MCF 10A (cell line): ENCODE measurements at regions not wholly inside any gene's neighbourhood (a gene's known extent, or its start where the extent isn't known, plus 50 kb on each side); places are given as distances from the start of the nearest gene placed in this dataset.
"Not testable (repeated sequence)": the region's sequence is repeated elsewhere in the genome, so short reads cannot be mapped to it uniquely, and the experiment has no call there.

ENCODE experiments used
- BruUV-seq: library from RNA; stranded (reverse); fragments of 400-500 nt; replicated peaks from 2 replicates; lab custom pipeline; 2021; lab: Mats Ljungman, UMichigan
- CTCF ChIA-PET: fragments of 300-600 bp; sonication (Branson Sonifier 250); formaldehyde crosslinking; extraction: SDS; loops from one replicate; lab custom pipeline; 2021; ENCODE audit warnings: antibody characterized with exemption, inconsistent platforms; lab: Yijun Ruan, JAX
- POLR2A ChIA-PET: fragments of 300-600, 350-650 bp; sonication (Branson Sonifier 250); formaldehyde crosslinking; extraction: SDS; loops from one replicate; lab custom pipeline; 2020; ENCODE audit warnings: antibody characterized with exemption, inconsistent platforms; lab: Yijun Ruan, JAX
- DNase-seq: peaks from one replicate; pipeline ENCODE4 v3.0.0-alpha.2; 2018; ENCODE audit not compliant: unreplicated experiment
- H3K27ac Mint-ChIP-seq: one replicate; pipeline ENCODE4 v1.8.0; 2022; ENCODE audit warnings: mild to moderate bottlenecking, low read depth, mixed read lengths; ENCODE audit not compliant: unreplicated experiment
- H3K27me3 Mint-ChIP-seq: one replicate; pipeline ENCODE4 v1.8.0; 2022; ENCODE audit warnings: mixed read lengths; ENCODE audit not compliant: insufficient read depth, unreplicated experiment
- H3K36me3 Mint-ChIP-seq: one replicate; pipeline ENCODE4 v1.8.0; 2022; ENCODE audit warnings: mild to moderate bottlenecking, moderate library complexity, mixed read lengths; ENCODE audit not compliant: insufficient read depth, unreplicated experiment
- H3K4me1 Mint-ChIP-seq: one replicate; pipeline ENCODE4 v1.8.0; 2022; ENCODE audit warnings: mixed read lengths; ENCODE audit not compliant: insufficient read depth, unreplicated experiment
- H3K4me3 Mint-ChIP-seq: one replicate; pipeline ENCODE4 v1.8.0; 2022; ENCODE audit warnings: mild to moderate bottlenecking, moderate library complexity, mixed read lengths; ENCODE audit not compliant: unreplicated experiment
- H3K9me3 Mint-ChIP-seq: one replicate; pipeline ENCODE4 v1.8.0; 2022; ENCODE audit warnings: mixed read lengths; ENCODE audit not compliant: unreplicated experiment
- CTCF ChIP-seq: fragments of 200-600 bp; IDR thresholded peaks from one replicate; pipeline ENCODE4 v1.8.0; 2022; ENCODE audit warnings: antibody characterized with exemption, mild to moderate bottlenecking; ENCODE audit not compliant: unreplicated experiment
- intact Hi-C: fragments of 100-400 bp; cut with micrococcal nuclease; formaldehyde crosslinking; loops from 2 replicates; pipeline ENCODE4 v1.14.1; 2022

- ChIA-PET POLR2A (no interaction called here), CTCF (no interaction called here)
- H3K27ac Mint-ChIP-seq = no peak overlapping the region
- H3K27me3 Mint-ChIP-seq = peaks cover 52% of the 10 kb centered on the region
- no peak for DNase-seq
- no peak overlapping the region for H3K4me3 Mint-ChIP-seq
- TF ChIP-seq CTCF = no peak
- H3K4me1 Mint-ChIP-seq = no peaks in the 10 kb centered on the region
- H3K9me3 Mint-ChIP-seq = no peaks in the 10 kb centered on the region
- no TSS peak for BruUV-seq
- intact Hi-C loops = no loop called here
- H3K36me3 Mint-ChIP-seq = no peaks in the 10 kb centered on the region
Observed at GRCh38 chr11:23611726-23612125, 751.5 kb upstream of the CCDC179 start.

- Mint-ChIP-seq H3K4me1 (no peaks in the 10 kb centered on the region), H3K36me3 (no peaks in the 10 kb centered on the region), H3K27ac (no peak overlapping the region), H3K27me3 (peaks cover 54% of the 10 kb centered on the region), H3K4me3 (no peak overlapping the region), H3K9me3 (no peaks in the 10 kb centered on the region)
- intact Hi-C loops = no loop called here
- TF ChIP-seq CTCF = no peak
- ChIA-PET CTCF (no interaction called here), POLR2A (no interaction called here)
- no TSS peak for BruUV-seq
- DNase-seq = no peak
Observed at GRCh38 chr11:23620617-23621016, 760.3 kb upstream of the CCDC179 start.

- Mint-ChIP-seq H3K27me3 (peaks cover 17% of the 10 kb centered on the region), H3K4me1 (no peaks in the 10 kb centered on the region), H3K9me3 (no peaks in the 10 kb centered on the region), H3K4me3 (no peak overlapping the region), H3K27ac (no peak overlapping the region), H3K36me3 (no peaks in the 10 kb centered on the region)
- intact Hi-C loops = no loop called here
- ChIA-PET CTCF (no interaction called here), POLR2A (no interaction called here)
- no peak for DNase-seq
- no TSS peak for BruUV-seq
- no peak for TF ChIP-seq CTCF
Observed at GRCh38 chr11:23632293-23632692, 772.0 kb upstream of the CCDC179 start.

GRCh38 chr11:23644443-23644842 is 784.2 kb upstream of the CCDC179 start:
- Mint-ChIP-seq H3K27me3 (no peaks in the 10 kb centered on the region), H3K4me1 (no peaks in the 10 kb centered on the region), H3K27ac (no peak overlapping the region), H3K4me3 (no peak overlapping the region), H3K9me3 (no peaks in the 10 kb centered on the region), H3K36me3 (no peaks in the 10 kb centered on the region)
- ChIA-PET CTCF (no interaction called here), POLR2A (no interaction called here)
- no peak for TF ChIP-seq CTCF
- DNase-seq = no peak
- no TSS peak for BruUV-seq
- intact Hi-C loops = no loop called here

GRCh38 chr11:23652336-23652735 is 792.1 kb upstream of the CCDC179 start:
- intact Hi-C loops, H3K27ac Mint-ChIP-seq, H3K4me1 Mint-ChIP-seq, CTCF ChIA-PET, H3K4me3 Mint-ChIP-seq, BruUV-seq, H3K9me3 Mint-ChIP-seq, DNase-seq, POLR2A ChIA-PET, H3K36me3 Mint-ChIP-seq: not testable (repeated sequence)
- H3K27me3 Mint-ChIP-seq = peaks cover 17% of the 10 kb centered on the region
